8988T (cell line): ENCODE measurements at regions not wholly inside any gene's neighbourhood (a gene's known extent, or its start where the extent isn't known, plus 50 kb on each side); places are given as distances from the start of the nearest gene placed in this dataset.
"Not testable (repeated sequence)": the region's sequence is repeated elsewhere in the genome, so short reads cannot be mapped to it uniquely, and the experiment has no call there.

Source experiments
- DNase-seq: peaks from one replicate; pipeline ENCODE4 v3.0.0; 2011

GRCh38 chr4:1558205-1558604 is 125.9 kb downstream of the FAM53A start:
- no peak for DNase-seq

GRCh38 chr4:1557221-1557597 is 126.9 kb downstream of the FAM53A start:
- no peak for DNase-seq

- DNase-seq = no peak
Measured at GRCh38 chr4:1556541-1557220, 127.4 kb downstream of the FAM53A start.

GRCh38 chr4:1554876-1555265 is 129.2 kb downstream of the FAM53A start:
- DNase-seq = no peak

- DNase-seq = no peak
Measured at GRCh38 chr4:1554246-1554875, 129.8 kb downstream of the FAM53A start.

- no peak for DNase-seq
Measured at GRCh38 chr4:1553365-1553764, 130.7 kb downstream of the FAM53A start.

- DNase-seq = no peak
Measured at GRCh38 chr4:1552451-1552850, 131.7 kb downstream of the FAM53A start.

- DNase-seq = no peak
Measured at GRCh38 chr4:1551211-1551610, 132.9 kb downstream of the FAM53A start.

- no peak for DNase-seq
Measured at GRCh38 chr4:1550122-1551070, 133.7 kb downstream of the FAM53A start.

- no peak for DNase-seq
Measured at GRCh38 chr4:1549638-1550035, 134.5 kb downstream of the FAM53A start.

- peak; percentile 84 for DNase-seq
Measured at GRCh38 chr4:1548827-1549637, 135.1 kb downstream of the FAM53A start.

GRCh38 chr4:1547856-1548826 is 136.0 kb downstream of the FAM53A start:
- DNase-seq = no peak

- no peak for DNase-seq
Measured at GRCh38 chr4:1547131-1547855, 136.8 kb downstream of the FAM53A start.

GRCh38 chr4:1544861-1545281 is 138.6 kb upstream of the NKX1-1 start:
- no peak for DNase-seq

- not testable (repeated sequence) for DNase-seq
Measured at GRCh38 chr4:1544435-1544834, 138.2 kb upstream of the NKX1-1 start.

GRCh38 chr4:1543976-1544375 is 137.7 kb upstream of the NKX1-1 start:
- no peak for DNase-seq

GRCh38 chr4:1543561-1543960 is 137.3 kb upstream of the NKX1-1 start:
- DNase-seq = no peak

GRCh38 chr4:1542516-1543320 is 136.5 kb upstream of the NKX1-1 start:
- no peak for DNase-seq

GRCh38 chr4:1542226-1542490 is 135.9 kb upstream of the NKX1-1 start:
- no peak for DNase-seq
